GM12878 (cell line): ENCODE measurements at regions not wholly inside any gene's neighbourhood (a gene's known extent, or its start where the extent isn't known, plus 50 kb on each side); places are given as distances from the start of the nearest gene placed in this dataset.

Experiments
- ATAC-seq: fragments of 200-7000 bp; cut with Tn5 transposase; 3 replicates; pipeline ENCODE4 v1.9.1; 2020; ENCODE audit warnings: mild to moderate bottlenecking, moderate library complexity
- BruUV-seq: library from RNA; stranded (reverse); fragments of 400-500 nt; replicated peaks from 2 replicates; lab custom pipeline; 2021; lab: Mats Ljungman, UMichigan
- CTCF ChIA-PET: fragments of 300-600 bp; sonication (Branson Sonifier 250); formaldehyde crosslinking; extraction: SDS; loops from one replicate; lab custom pipeline; 2021; ENCODE audit warnings: inconsistent platforms; lab: Yijun Ruan, JAX
- POLR2A ChIA-PET: fragments of 350-600 bp; formaldehyde crosslinking; extraction: SDS; loops from one replicate; lab custom pipeline; 2021; ENCODE audit warnings: inconsistent platforms; lab: Charles Lee
- RAD21 ChIA-PET: fragments of 300-600 bp; sonication (Branson Sonifier 250); formaldehyde crosslinking; loops from one replicate; lab custom pipeline; 2023; ENCODE audit warnings: antibody characterized with exemption; ENCODE audit not compliant: unreplicated experiment; lab: Charles Lee
- SMC1A ChIA-PET: fragments of 300-600 bp; sonication (Branson Sonifier 250); formaldehyde crosslinking; loops from one replicate; lab custom pipeline; 2023; ENCODE audit not compliant: unreplicated experiment, uncharacterized antibody; lab: Charles Lee
- DNase-seq: peaks from one replicate; pipeline ENCODE4 v3.0.0-alpha.2; 2011; ENCODE audit warnings: low read depth, low spot score
- FAIRE-seq: peaks from 3 replicates; lab custom pipeline; 2011; peaks lifted over from hg19 to GRCh38; lab: Jason Lieb, UNC
- H2AFZ ChIP-seq: 2 replicates; pipeline ENCODE4 v1.6.0; 2011; ENCODE audit warnings: low read depth, low read length, control low read depth; ENCODE audit not compliant: control insufficient read depth
- H3K27ac ChIP-seq: 2 replicates; pipeline ENCODE4 v1.5.1; 2011; ENCODE audit warnings: control low read depth; ENCODE audit not compliant: control insufficient read depth, insufficient read depth
- H3K27me3 ChIP-seq, 2 experiments: replicated peaks in 1 of 2; 2 replicates each; pipeline versions ENCODE4 v1.6.0 to v1.6.1; 2011; ENCODE audit warnings: low read length in 1 of 2; ENCODE audit not compliant: control insufficient read depth in 2 of 2, insufficient read depth in 2 of 2
- H3K36me3 ChIP-seq, 2 experiments: 2 replicates each; pipeline ENCODE4 v1.5.1; 2011; ENCODE audit warnings: low read length in 1 of 2; ENCODE audit not compliant: control insufficient read depth in 2 of 2, insufficient read depth in 2 of 2
- H3K4me1 ChIP-seq: 2 replicates; pipeline ENCODE4 v1.6.1; 2011; ENCODE audit warnings: mild to moderate bottlenecking, low read length, moderate library complexity, mixed read lengths; ENCODE audit not compliant: control insufficient read depth, insufficient read depth
- H3K4me2 ChIP-seq: 2 replicates; pipeline ENCODE4 v1.6.0; 2011; ENCODE audit warnings: control low read depth; ENCODE audit not compliant: control insufficient read depth, insufficient read depth
- H3K4me3 ChIP-seq: fragments of 200-600 bp; sonication (generic); 2 replicates; pipeline ENCODE4 v1.5.1; 2016
- H3K79me2 ChIP-seq: 2 replicates; pipeline ENCODE4 v1.6.0; 2011; ENCODE audit warnings: low read length; ENCODE audit not compliant: control insufficient read depth, insufficient read depth
- H3K9ac ChIP-seq: 2 replicates; pipeline ENCODE4 v1.8.0; 2011; ENCODE audit warnings: low read length, control low read depth, mixed read lengths; ENCODE audit not compliant: control insufficient read depth, insufficient read depth
- H3K9me3 ChIP-seq: replicated peaks from 3 replicates; pipeline ENCODE4 v1.5.1; 2011; ENCODE audit warnings: mild to moderate bottlenecking, low read length; ENCODE audit not compliant: control insufficient read depth, insufficient read depth
- H4K20me1 ChIP-seq: 2 replicates; pipeline ENCODE4 v1.6.0; 2011; ENCODE audit not compliant: control insufficient read depth, insufficient read depth
- CHD2 ChIP-seq: IDR thresholded peaks from 2 replicates; pipeline ENCODE4 v1.6.1; 2011; ENCODE audit warnings: low read depth, low read length, improper control_type of control experiment, borderline replicate concordance
- LARP7 ChIP-seq: fragments of 450-650 bp; IDR thresholded peaks from 2 replicates; pipeline ENCODE4 v1.6.1; 2017; ENCODE audit warnings: mild to moderate bottlenecking
- MEF2B ChIP-seq: fragments of 450-650 bp; IDR thresholded peaks from 2 replicates; pipeline ENCODE4 v1.6.1; 2018; ENCODE audit warnings: mild to moderate bottlenecking, moderate library complexity; ENCODE audit not compliant: partially characterized antibody, poor library complexity, severe bottlenecking
- NR2C1 ChIP-seq: fragments of 450-650 bp; IDR thresholded peaks from 2 replicates; pipeline ENCODE4 v1.6.1; 2017; ENCODE audit warnings: antibody characterized with exemption, mild to moderate bottlenecking, moderate library complexity
- PAX8 ChIP-seq: fragments of 450-650 bp; IDR thresholded peaks from 2 replicates; pipeline ENCODE4 v1.6.1; 2017; ENCODE audit warnings: mild to moderate bottlenecking, moderate library complexity
- RFX5 ChIP-seq: IDR thresholded peaks from 2 replicates; pipeline ENCODE4 v1.6.1; 2011; ENCODE audit warnings: low read depth, low read length, improper control_type of control experiment
- RUNX3 ChIP-seq: IDR thresholded peaks from 2 replicates; pipeline ENCODE4 v1.6.1; 2012; ENCODE audit warnings: low read length, inconsistent platforms
- SREBF2 ChIP-seq: IDR thresholded peaks from 2 replicates; pipeline ENCODE4 v1.6.1; 2012; ENCODE audit warnings: mild to moderate bottlenecking, low read length
- SRF ChIP-seq, 2 experiments: IDR thresholded peaks; 2 replicates each; pipeline ENCODE4 v1.6.1; 2011; ENCODE audit warnings: low read depth in 2 of 2, low read length in 2 of 2, mild to moderate bottlenecking in 1 of 2, moderate library complexity in 1 of 2
- TCF3 ChIP-seq: IDR thresholded peaks from 2 replicates; pipeline ENCODE4 v1.6.1; 2012; ENCODE audit warnings: low read depth, mild to moderate bottlenecking, low read length, borderline replicate concordance; ENCODE audit not compliant: insufficient read depth
- USF2 ChIP-seq: IDR thresholded peaks from 2 replicates; pipeline ENCODE4 v1.6.1; 2011; ENCODE audit warnings: low read depth, low read length, improper control_type of control experiment, borderline replicate concordance
- YBX1 ChIP-seq: fragments of 450-650 bp; IDR thresholded peaks from 2 replicates; pipeline ENCODE4 v1.6.1; 2016; ENCODE audit warnings: antibody characterized with exemption
- YY1 ChIP-seq: IDR thresholded peaks from 2 replicates; pipeline ENCODE4 v1.6.1; 2011; ENCODE audit warnings: low read depth, mild to moderate bottlenecking, low read length
- ZBTB4 ChIP-seq: fragments of 450-650 bp; formaldehyde crosslinking; IDR thresholded peaks from 2 replicates; pipeline ENCODE4 v1.4.0; 2022; ENCODE audit warnings: mild to moderate bottlenecking, moderate library complexity
- ZBTB40 ChIP-seq: fragments of 450-650 bp; IDR thresholded peaks from 2 replicates; pipeline ENCODE4 v1.6.1; 2016; ENCODE audit warnings: mild to moderate bottlenecking, moderate library complexity, borderline replicate concordance
- ZNF384 ChIP-seq: IDR thresholded peaks from 2 replicates; pipeline ENCODE4 v1.6.1; 2012; ENCODE audit warnings: low read depth, mild to moderate bottlenecking, low read length, improper control_type of control experiment, borderline replicate concordance
- in situ Hi-C: fragments of 300-500 bp; cut with MboI; formaldehyde crosslinking; loops from 9 replicates; pipeline ENCODE4 v1.14.3; 2018; ENCODE audit warnings: mixed read lengths
- intact Hi-C: fragments of 100-400 bp; cut with micrococcal nuclease; formaldehyde crosslinking; loops from one replicate; pipeline ENCODE4 v1.14.2; 2022; ENCODE audit not compliant: unreplicated experiment

- no peak for DNase-seq
- no peaks in the 10 kb centered on the region for H4K20me1 ChIP-seq
- no peak overlapping the region for H3K4me3 ChIP-seq
- no peak overlapping the region for H3K9ac ChIP-seq
- no peak for TF ChIP-seq USF2
- TF ChIP-seq ZBTB4 (CRISPR knock-in tag) = no peak
- no peak for TF ChIP-seq NR2C1
- no peak for TF ChIP-seq YBX1
- no peak for TF ChIP-seq ZBTB40
- no peak for TF ChIP-seq CHD2
- TF ChIP-seq RFX5 = no peak
- TF ChIP-seq YY1 = no peak
- TF ChIP-seq ZNF384 = no peak
- no peak for TF ChIP-seq MEF2B
- no peak for TF ChIP-seq TCF3
- TF ChIP-seq RUNX3 = no peak
- no peak for TF ChIP-seq SREBF2
- no peak for TF ChIP-seq LARP7
- TF ChIP-seq PAX8 = no peak
- no peak for TF ChIP-seq SRF (IDR thresholded peaks at IDR 0.05; ENCODE audit: low read depth in 2 of 2, low read length in 2 of 2)
- ChIA-PET SMC1A (no interaction called here), POLR2A (no interaction called here), RAD21 (no interaction called here), CTCF (no interaction called here)
- H3K4me2 ChIP-seq = no peak overlapping the region
- ATAC-seq = no peak
- no peaks in the 10 kb centered on the region for H3K36me3 ChIP-seq
- intact Hi-C loops (no loop called here), in situ Hi-C loops (no loop called here)
- no peak overlapping the region for H2AFZ ChIP-seq
- no peaks in the 10 kb centered on the region for H3K27me3 ChIP-seq
- no peaks in the 10 kb centered on the region for H3K79me2 ChIP-seq
- no peak overlapping the region for H3K27ac ChIP-seq
- no TSS peak for BruUV-seq
- no peaks in the 10 kb centered on the region for H3K4me1 ChIP-seq
- no peaks in the 10 kb centered on the region for H3K9me3 ChIP-seq
- no peak for FAIRE-seq
These were observed 800.2 kb downstream of the FSCB start for GRCh38 chr14:43706900-43707299.
